Pulmonary artery endothelial cell (primary cell): ENCODE measurements at regions not wholly inside any gene's neighbourhood (a gene's known extent, or its start where the extent isn't known, plus 50 kb on each side); places are given as distances from the start of the nearest gene placed in this dataset.
A peak's percentile ranks its signal among the peaks of the same experiment; 100 is the strongest.

Experiments
- DNase-seq: peaks from one replicate; pipeline ENCODE4 v3.0.0-alpha.2; 2011; ENCODE audit warnings: low read depth, low spot score

- no peak for DNase-seq
Observed at GRCh38 chr9:18346745-18347144, 127.2 kb upstream of the ADAMTSL1 start.

- no peak for DNase-seq
Observed at GRCh38 chr9:18347386-18348082, 126.4 kb upstream of the ADAMTSL1 start.

GRCh38 chr9:18348083-18348475 is 125.9 kb upstream of the ADAMTSL1 start:
- no peak for DNase-seq

GRCh38 chr9:18349530-18349929 is 124.4 kb upstream of the ADAMTSL1 start:
- DNase-seq = no peak

- no peak for DNase-seq
Observed at GRCh38 chr9:18350036-18350435, 123.9 kb upstream of the ADAMTSL1 start.

- DNase-seq = no peak
Observed at GRCh38 chr9:18350995-18351595, 122.9 kb upstream of the ADAMTSL1 start.

GRCh38 chr9:18352711-18353110 is 121.2 kb upstream of the ADAMTSL1 start:
- no peak for DNase-seq

GRCh38 chr9:18353473-18353872 is 120.5 kb upstream of the ADAMTSL1 start:
- DNase-seq = no peak

GRCh38 chr9:18357321-18357720 is 116.6 kb upstream of the ADAMTSL1 start:
- no peak for DNase-seq

GRCh38 chr9:18358325-18358724 is 115.6 kb upstream of the ADAMTSL1 start:
- no peak for DNase-seq

- DNase-seq = peak; percentile 66
Observed at GRCh38 chr9:18359335-18359734, 114.6 kb upstream of the ADAMTSL1 start.

GRCh38 chr9:18360005-18360404 is 113.9 kb upstream of the ADAMTSL1 start:
- DNase-seq = peak; percentile 26

- no peak for DNase-seq
Observed at GRCh38 chr9:18361646-18362045, 112.3 kb upstream of the ADAMTSL1 start.

GRCh38 chr9:18362166-18362565 is 111.8 kb upstream of the ADAMTSL1 start:
- no peak for DNase-seq

- DNase-seq = peak; percentile 57
Observed at GRCh38 chr9:18362901-18363685, 110.9 kb upstream of the ADAMTSL1 start.

- DNase-seq = no peak
Observed at GRCh38 chr9:18365651-18366050, 108.3 kb upstream of the ADAMTSL1 start.

GRCh38 chr9:18366184-18366583 is 107.8 kb upstream of the ADAMTSL1 start:
- DNase-seq = no peak

GRCh38 chr9:18368206-18368605 is 105.7 kb upstream of the ADAMTSL1 start:
- DNase-seq = no peak

- DNase-seq = no peak
Observed at GRCh38 chr9:18371141-18371540, 102.8 kb upstream of the ADAMTSL1 start.

- no peak for DNase-seq
Observed at GRCh38 chr9:18371621-18372020, 102.3 kb upstream of the ADAMTSL1 start.

- no peak for DNase-seq
Observed at GRCh38 chr9:18379073-18379811, 94.7 kb upstream of the ADAMTSL1 start.

- no peak for DNase-seq
Observed at GRCh38 chr9:18382243-18382642, 91.7 kb upstream of the ADAMTSL1 start.
